Stimulated activated CD8-positive, alpha-beta memory T cell treated with anti-CD3 and anti-CD28 coated beads, Interleukin-2, amount 100 ng/mL, for 48 hours (primary cell): ENCODE measurements at regions not wholly inside any gene's neighbourhood (a gene's known extent, or its start where the extent isn't known, plus 50 kb on each side); places are given as distances from the start of the nearest gene placed in this dataset.
"Not testable (repeated sequence)": the region's sequence is repeated elsewhere in the genome, so short reads cannot be mapped to it uniquely, and the experiment has no call there.

ENCODE experiments used
- DNase-seq, 2 donors: peaks; one replicate each; pipeline ENCODE4 v3.0.0-alpha.2; 2020; ENCODE audit warnings: low read depth in 2 of 2

- DNase-seq: no peak
These were observed 187.8 kb downstream of the ANKRD60 start for GRCh38 chr20:58040447-58041290.

- DNase-seq: no peak
These were observed 189.0 kb downstream of the ANKRD60 start for GRCh38 chr20:58039274-58040092.

GRCh38 chr20:58038123-58038654 is 190.3 kb downstream of the ANKRD60 start:
- no peak for DNase-seq

GRCh38 chr20:58037631-58038030 is 190.8 kb downstream of the ANKRD60 start:
- DNase-seq: no peak

- no peak for DNase-seq
These were observed 195.4 kb downstream of the ANKRD60 start for GRCh38 chr20:58033026-58033536.

- DNase-seq: no peak
These were observed 195.9 kb downstream of the ANKRD60 start for GRCh38 chr20:58032599-58032998.

GRCh38 chr20:58031350-58031749 is 197.1 kb downstream of the ANKRD60 start:
- not testable (repeated sequence) for DNase-seq

- no peak for DNase-seq
These were observed 200.3 kb downstream of the ANKRD60 start for GRCh38 chr20:58028123-58028522.

GRCh38 chr20:58026361-58026760 is 202.1 kb downstream of the ANKRD60 start:
- no peak for DNase-seq

- no peak for DNase-seq
These were observed 203.2 kb downstream of the ANKRD60 start for GRCh38 chr20:58025233-58025632.

GRCh38 chr20:58024241-58024721 is 204.2 kb downstream of the ANKRD60 start:
- DNase-seq: no peak

- DNase-seq: no peak
These were observed 204.7 kb downstream of the ANKRD60 start for GRCh38 chr20:58023781-58024180.

- DNase-seq: no peak
These were observed 205.1 kb downstream of the ANKRD60 start for GRCh38 chr20:58023346-58023745.

GRCh38 chr20:58022711-58023110 is 205.7 kb downstream of the ANKRD60 start:
- no peak for DNase-seq

- no peak for DNase-seq
These were observed 207.0 kb downstream of the ANKRD60 start for GRCh38 chr20:58021481-58021880.

- no peak for DNase-seq
These were observed 207.6 kb downstream of the ANKRD60 start for GRCh38 chr20:58020656-58021454.

GRCh38 chr20:58019850-58020625 is 208.4 kb downstream of the ANKRD60 start:
- DNase-seq: no peak

GRCh38 chr20:58019027-58019849 is 209.2 kb downstream of the ANKRD60 start:
- no peak for DNase-seq

GRCh38 chr20:58018590-58018989 is 209.9 kb downstream of the ANKRD60 start:
- no peak for DNase-seq
